IMR-90 (cell line): ENCODE measurements at regions not wholly inside any gene's neighbourhood (a gene's known extent, or its start where the extent isn't known, plus 50 kb on each side); places are given as distances from the start of the nearest gene placed in this dataset.

Experiments used
- ATAC-seq: fragments of 200-7000 bp; cut with Tn5 transposase; 2 replicates; pipeline ENCODE4 v1.9.1; 2020; ENCODE audit warnings: low read depth, mild to moderate bottlenecking, moderate library complexity
- BruUV-seq: library from RNA; stranded (reverse); fragments of 400-500 nt; replicated peaks from 2 replicates; lab custom pipeline; 2021; lab: Mats Ljungman, UMichigan
- CTCF ChIA-PET: fragments of 300-600 bp; formaldehyde crosslinking; extraction: SDS; loops from one replicate; lab custom pipeline; 2021; ENCODE audit warnings: antibody characterized with exemption; lab: Yijun Ruan, JAX
- POLR2A ChIA-PET: fragments of 300-600 bp; sonication (Branson Sonifier 250); formaldehyde crosslinking; loops from one replicate; lab custom pipeline; 2022; ENCODE audit warnings: antibody characterized with exemption; ENCODE audit not compliant: unreplicated experiment; lab: Charles Lee
- DNase-seq: peaks from one replicate; pipeline ENCODE4 v3.0.0; 2013
- H2AFZ ChIP-seq: replicated peaks from 2 replicates; pipeline ENCODE3; 2013; ENCODE audit warnings: low read length, mild to moderate bottlenecking; ENCODE audit not compliant: poor library complexity
- H2AK5ac ChIP-seq: 2 replicates; pipeline ENCODE4 v1.6.1; 2013; ENCODE audit warnings: low read depth, low read length, inconsistent platforms
- H2AK9ac ChIP-seq: replicated peaks from 2 replicates; pipeline ENCODE3; 2013; ENCODE audit warnings: mild to moderate bottlenecking, low read depth, low read length, moderate library complexity; ENCODE audit not compliant: poor library complexity
- H2BK120ac ChIP-seq: 2 replicates; pipeline ENCODE4 v1.6.1; 2013; ENCODE audit warnings: low read depth, low read length, inconsistent platforms
- H2BK15ac ChIP-seq: 3 replicates; pipeline ENCODE4 v1.6.1; 2013; ENCODE audit warnings: low read depth, low read length, inconsistent platforms
- H2BK20ac ChIP-seq: 2 replicates; pipeline ENCODE4 v1.6.1; 2013; ENCODE audit warnings: low read depth, mild to moderate bottlenecking, inconsistent platforms, low read length, moderate library complexity
- H2BK5ac ChIP-seq: 2 replicates; pipeline ENCODE4 v1.6.1; 2013; ENCODE audit warnings: mild to moderate bottlenecking, low read depth, low read length, inconsistent platforms; ENCODE audit not compliant: poor library complexity, severe bottlenecking
- H3K14ac ChIP-seq: replicated peaks from 2 replicates; pipeline ENCODE4 v1.6.1; 2013; ENCODE audit warnings: low read depth, low read length, inconsistent platforms
- H3K18ac ChIP-seq: 2 replicates; pipeline ENCODE4 v1.6.1; 2013; ENCODE audit warnings: low read depth, low read length, control low read depth
- H3K23ac ChIP-seq: 2 replicates; pipeline ENCODE4 v1.6.1; 2013; ENCODE audit warnings: low read depth, low read length, inconsistent platforms
- H3K27ac ChIP-seq: 2 replicates; pipeline ENCODE4 v1.5.1; 2013; ENCODE audit warnings: mild to moderate bottlenecking, control low read depth, low read length; ENCODE audit not compliant: insufficient read depth
- H3K27me3 ChIP-seq: 2 replicates; pipeline ENCODE4 v1.6.1; 2013; ENCODE audit warnings: low read length; ENCODE audit not compliant: control insufficient read depth, insufficient read depth
- H3K36me3 ChIP-seq: 2 replicates; pipeline ENCODE4 v1.6.1; 2013; ENCODE audit warnings: low read length, mixed read lengths; ENCODE audit not compliant: control insufficient read depth, insufficient read depth
- H3K4ac ChIP-seq: 2 replicates; pipeline ENCODE4 v1.6.1; 2013; ENCODE audit warnings: low read depth, low read length, inconsistent platforms
- H3K4me1 ChIP-seq: 2 replicates; pipeline ENCODE4 v1.6.1; 2013; ENCODE audit warnings: low read length, mixed read lengths; ENCODE audit not compliant: control insufficient read depth, insufficient read depth
- H3K4me2 ChIP-seq: 2 replicates; pipeline ENCODE4 v1.6.1; 2013; ENCODE audit warnings: low read depth, mild to moderate bottlenecking, control low read depth, low read length, moderate library complexity
- H3K4me3 ChIP-seq: 2 replicates; pipeline ENCODE4 v1.5.1; 2013; ENCODE audit warnings: low read depth, mild to moderate bottlenecking, control low read depth, low read length, moderate library complexity; ENCODE audit not compliant: insufficient read depth
- H3K56ac ChIP-seq: 2 replicates; pipeline ENCODE4 v1.6.1; 2013; ENCODE audit warnings: low read length, inconsistent platforms; ENCODE audit not compliant: insufficient read depth; ENCODE audit errors: extremely low read depth
- H3K79me1 ChIP-seq, 2 experiments: 2 replicates each; pipeline ENCODE4 v1.6.1; 2013; ENCODE audit warnings: low read length in 2 of 2, inconsistent platforms in 1 of 2, low read depth in 1 of 2
- H3K9ac ChIP-seq: 2 replicates; pipeline ENCODE4 v1.6.1; 2013; ENCODE audit warnings: low read depth, low read length, control low read depth
- H3K9me1 ChIP-seq: 2 replicates; pipeline ENCODE4 v1.6.1; 2013; ENCODE audit warnings: low read length, inconsistent platforms; ENCODE audit not compliant: insufficient read depth
- H3K9me3 ChIP-seq: 2 replicates; pipeline ENCODE4 v1.6.1; 2013; ENCODE audit warnings: low read length; ENCODE audit not compliant: control insufficient read depth, insufficient read depth
- H4K20me1 ChIP-seq: 2 replicates; pipeline ENCODE4 v1.6.1; 2013; ENCODE audit warnings: low read length, inconsistent platforms; ENCODE audit not compliant: insufficient read depth
- H4K5ac ChIP-seq: 2 replicates; pipeline ENCODE4 v1.6.1; 2013; ENCODE audit warnings: mild to moderate bottlenecking, low read depth, low read length, control low read depth
- H4K8ac ChIP-seq, 2 experiments: 2 replicates each; pipeline ENCODE4 v1.6.1; 2013; ENCODE audit warnings: low read depth in 2 of 2, low read length in 2 of 2, control low read depth in 1 of 2, inconsistent platforms in 1 of 2
- H4K91ac ChIP-seq: 2 replicates; pipeline ENCODE4 v1.6.1; 2013; ENCODE audit warnings: low read depth, low read length, inconsistent platforms; ENCODE audit not compliant: insufficient read depth
- MAFK ChIP-seq: IDR thresholded peaks from 2 replicates; pipeline ENCODE4 v1.6.1; 2012; ENCODE audit warnings: low read depth, low read length, improper control_type of control experiment
- RCOR1 ChIP-seq: IDR thresholded peaks from 2 replicates; pipeline ENCODE4 v1.6.1; 2012; ENCODE audit warnings: mild to moderate bottlenecking, low read length, improper control_type of control experiment; ENCODE audit not compliant: insufficient replicate concordance
- WGBS, 2 experiments: methylation state at CpG; one replicate each; pipeline versions ENCODE4 v1.1.5 to v1.1.7; 2013; ENCODE audit warnings: missing lambda C conversion rate in 2 of 2; ENCODE audit not compliant: insufficient read length in 1 of 2; ENCODE audit errors: extremely low coverage in 2 of 2; 5-methylcytosine and 5-hydroxymethylcytosine counted together
- dilution Hi-C: fragments of 300-500 bp; cut with HindIII; formaldehyde crosslinking; loops from one replicate; pipeline ENCODE4 v1.14.3; 2018; ENCODE audit warnings: low sequenced_read_pairs; ENCODE audit not compliant: unreplicated experiment
- in situ Hi-C: fragments of 300-500 bp; cut with MboI; formaldehyde crosslinking; loops from 3 replicates; pipeline ENCODE4 v1.14.3; 2019; ENCODE audit warnings: low sequenced_read_pairs, inconsistent platforms, mixed read lengths
- intact Hi-C: fragments of 100-400 bp; cut with micrococcal nuclease; formaldehyde crosslinking; loops from 2 replicates; pipeline ENCODE4 v1.10.0; 2022

- Histone ChIP-seq H2BK20ac (no peak overlapping the region), H2BK5ac (no peak overlapping the region), H2BK15ac (no peak overlapping the region), H3K9ac (no peak overlapping the region), H4K91ac (no peak overlapping the region), H3K56ac (no peak overlapping the region), H4K8ac (no peak overlapping the region), H2AFZ (no peak overlapping the region), H3K4ac (no peak overlapping the region), H3K4me2 (no peak overlapping the region), H2AK5ac (no peak overlapping the region), H4K20me1 (no peaks in the 10 kb centered on the region), H3K9me1 (no peaks in the 10 kb centered on the region), H4K5ac (no peak overlapping the region), H3K79me1 (no peaks in the 10 kb centered on the region), H2AK9ac (no peak overlapping the region), H3K27ac (no peak overlapping the region), H3K4me1 (no peaks in the 10 kb centered on the region), H3K36me3 (no peaks in the 10 kb centered on the region), H3K27me3 (no peaks in the 10 kb centered on the region), H3K23ac (no peak overlapping the region), H3K18ac (no peak overlapping the region), H3K4me3 (no peak overlapping the region), H3K14ac (no peak overlapping the region), H3K9me3 (peaks cover 2% of the 10 kb centered on the region; the same call in 1 of the 2 replicates), H2BK120ac (no peak overlapping the region)
- ATAC-seq: no peak
- no peak for TF ChIP-seq MAFK
- no peak for TF ChIP-seq RCOR1
- ChIA-PET POLR2A (no interaction called here), CTCF (no interaction called here)
- in situ Hi-C loops (no loop called here), intact Hi-C loops (no loop called here), dilution Hi-C loops (no loop called here)
- WGBS, 2 experiments: no CpG with 5 or more reads among the region's 6 CpGs
- DNase-seq: no peak
- no TSS peak for BruUV-seq
These were observed 267.2 kb upstream of the PLXNA2 start for GRCh38 chr1:208511242-208511860.
